Keratinocyte (primary cell): ENCODE measurements at regions not wholly inside any gene's neighbourhood (a gene's known extent, or its start where the extent isn't known, plus 50 kb on each side); places are given as distances from the start of the nearest gene placed in this dataset.

ENCODE experiments used
- DNase-seq: peaks from one replicate; pipeline ENCODE4 v3.0.0-alpha.2; 2011; ENCODE audit warnings: low read depth, missing footprints, low spot score
- FAIRE-seq: peaks from 2 replicates; lab custom pipeline; 2011; peaks lifted over from hg19 to GRCh38; lab: Jason Lieb, UNC
- H2AFZ ChIP-seq: 2 replicates; pipeline ENCODE4 v1.6.0; 2012; ENCODE audit warnings: low read length, control low read depth, inconsistent platforms; ENCODE audit not compliant: control insufficient read depth
- H3K27ac ChIP-seq: 2 replicates; pipeline ENCODE4 v1.5.1; 2011; ENCODE audit warnings: low read length; ENCODE audit not compliant: control insufficient read depth, insufficient read depth
- H3K27me3 ChIP-seq: 3 replicates; pipeline ENCODE4 v1.6.0; 2011; ENCODE audit warnings: low read length; ENCODE audit not compliant: control insufficient read depth, insufficient read depth; ENCODE audit errors: extremely low read depth
- H3K36me3 ChIP-seq, 2 experiments: 2 replicates in 1 of 2; 3 replicates in 1 of 2; pipeline ENCODE4 v1.5.1; 2011; ENCODE audit warnings: low read length in 2 of 2, mild to moderate bottlenecking in 1 of 2; ENCODE audit not compliant: control insufficient read depth in 2 of 2, insufficient read depth in 2 of 2; ENCODE audit errors: extremely low read depth in 1 of 2
- H3K4me1 ChIP-seq: 3 replicates; pipeline ENCODE4 v1.5.1; 2011; ENCODE audit warnings: low read length; ENCODE audit not compliant: control insufficient read depth, insufficient read depth; ENCODE audit errors: extremely low read depth
- H3K4me2 ChIP-seq: 3 replicates; pipeline ENCODE4 v1.6.0; 2011; ENCODE audit warnings: low read depth, low read length; ENCODE audit not compliant: control insufficient read depth, insufficient read depth; ENCODE audit errors: extremely low read depth
- H3K4me3 ChIP-seq, 3 experiments: fragments of 200-600 bp in 1 of 3; sonication (generic) in 1 of 3; 2 replicates in 2 of 3; 3 replicates in 1 of 3; pipeline ENCODE4 v1.5.1; 2011 to 2016; ENCODE audit warnings: low read length in 3 of 3, mild to moderate bottlenecking in 3 of 3, control low read depth in 2 of 3, inconsistent platforms in 1 of 3, low read depth in 1 of 3, mixed read lengths in 1 of 3, mixed run types in 1 of 3, moderate library complexity in 1 of 3; ENCODE audit not compliant: control insufficient read depth in 2 of 3, insufficient read depth in 2 of 3; ENCODE audit errors: extremely low read depth in 1 of 3
- H3K79me2 ChIP-seq: 2 replicates; pipeline ENCODE4 v1.6.0; 2012; ENCODE audit warnings: low read length; ENCODE audit not compliant: control insufficient read depth, insufficient read depth
- H3K9ac ChIP-seq: 3 replicates; pipeline ENCODE4 v1.6.0; 2011; ENCODE audit warnings: low read length; ENCODE audit not compliant: control insufficient read depth, insufficient read depth; ENCODE audit errors: extremely low read depth
- H3K9me1 ChIP-seq: 3 replicates; pipeline ENCODE4 v1.6.0; 2011; ENCODE audit warnings: low read length; ENCODE audit not compliant: control insufficient read depth, insufficient read depth; ENCODE audit errors: extremely low read depth
- H3K9me3 ChIP-seq: 2 replicates; pipeline ENCODE4 v1.5.1; 2012; ENCODE audit warnings: low read depth, low read length; ENCODE audit not compliant: control insufficient read depth
- H4K20me1 ChIP-seq: 3 replicates; pipeline ENCODE4 v1.6.0; 2011; ENCODE audit warnings: low read length; ENCODE audit not compliant: control insufficient read depth, insufficient read depth; ENCODE audit errors: extremely low read depth
- CTCF ChIP-seq, 3 experiments: IDR thresholded peaks in 1 of 3; conservative IDR thresholded peaks in 1 of 3; optimal IDR thresholded peaks in 1 of 3; 2 replicates in 2 of 3; 3 replicates in 1 of 3; pipeline versions ENCODE3 to v1.5.1; 2011; ENCODE audit warnings: low read length in 3 of 3, mild to moderate bottlenecking in 3 of 3, moderate library complexity in 2 of 3, control low read depth in 1 of 3, inconsistent platforms in 1 of 3; ENCODE audit not compliant: insufficient read depth in 2 of 3; ENCODE audit errors: extremely low read depth in 1 of 3
- EZH2 ChIP-seq: IDR thresholded peaks from one replicate; pipeline ENCODE4 v1.6.1; 2012; ENCODE audit warnings: inconsistent platforms, mild to moderate bottlenecking, low read length, moderate library complexity
- dilution Hi-C: fragments of 300-500 bp; cut with MboI; formaldehyde crosslinking; loops from one replicate; pipeline ENCODE4 v1.7.0; 2020; ENCODE audit warnings: low sequenced_read_pairs; ENCODE audit not compliant: extremely low pct_ligation_motif_present

DNA sequence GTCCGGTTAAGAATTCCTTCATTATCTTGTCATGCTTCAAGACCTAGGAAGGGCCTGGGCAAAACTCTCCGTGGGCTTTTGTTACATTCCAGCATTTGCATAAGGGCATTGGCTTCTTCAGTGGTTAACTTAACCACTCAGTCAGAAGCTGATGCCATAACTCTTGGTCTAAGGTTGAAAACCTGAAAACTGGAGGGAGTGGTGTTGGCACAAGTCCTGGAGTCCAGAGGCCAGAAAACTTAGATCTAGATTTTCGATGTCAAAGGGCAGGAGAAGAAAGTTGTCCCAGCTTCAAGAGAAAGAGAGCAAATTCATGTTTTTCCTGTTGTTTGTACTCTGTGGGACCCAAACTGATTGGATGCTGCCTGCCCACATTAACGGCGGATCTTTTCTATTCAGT is 86.6 kb upstream of the GC start:
- Histone ChIP-seq H3K27ac (no peak overlapping the region), H3K4me1 (no peaks in the 10 kb centered on the region), H3K4me2 (no peak overlapping the region), H3K79me2 (no peaks in the 10 kb centered on the region), H3K9ac (no peak overlapping the region), H3K27me3 (no peaks in the 10 kb centered on the region), H3K36me3 (no peaks in the 10 kb centered on the region), H3K4me3 (no peak overlapping the region), H2AFZ (no peak overlapping the region), H3K9me1 (no peaks in the 10 kb centered on the region), H3K9me3 (no peaks in the 10 kb centered on the region), H4K20me1 (no peaks in the 10 kb centered on the region)
- no peak for TF ChIP-seq CTCF (optimal IDR thresholded peaks at IDR 0.05 in 1 of 3, IDR thresholded peaks at IDR 0.05 in 1 of 3, conservative IDR thresholded peaks at IDR 0.05 in 1 of 3; ENCODE audit: extremely low read depth in 1 of 3, insufficient read depth in 2 of 3, low read length in 3 of 3)
- TF ChIP-seq EZH2: no peak
- FAIRE-seq (no peak), DNase-seq (no peak)
- dilution Hi-C loops: no loop called here

DNA sequence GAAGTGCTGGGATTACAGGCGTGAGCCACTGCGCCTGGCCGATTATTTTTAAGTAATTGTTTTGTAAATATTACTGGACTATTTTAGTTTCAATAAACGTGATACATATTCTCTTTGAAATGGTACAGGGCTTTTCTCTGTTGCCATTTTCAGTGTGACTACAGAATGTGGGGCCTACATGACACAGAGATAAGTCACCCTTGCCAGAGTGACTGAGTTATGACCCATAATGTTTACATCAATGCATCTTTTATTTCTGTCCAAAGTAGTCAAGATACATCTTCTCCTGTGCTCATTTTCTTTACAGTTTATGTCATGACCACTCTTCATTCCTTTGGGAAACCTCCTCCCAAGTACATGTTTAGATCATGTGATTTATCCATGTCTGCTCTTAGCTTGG is 88.3 kb upstream of the GC start:
- DNase-seq (no peak), FAIRE-seq (no peak)
- Histone ChIP-seq H3K27me3 (no peaks in the 10 kb centered on the region), H3K4me1 (no peaks in the 10 kb centered on the region), H3K9ac (no peak overlapping the region), H3K36me3 (no peaks in the 10 kb centered on the region), H3K27ac (no peak overlapping the region), H2AFZ (no peak overlapping the region), H3K9me1 (no peaks in the 10 kb centered on the region), H3K4me3 (no peak overlapping the region), H3K79me2 (no peaks in the 10 kb centered on the region), H3K4me2 (no peak overlapping the region), H4K20me1 (no peaks in the 10 kb centered on the region), H3K9me3 (no peaks in the 10 kb centered on the region)
- dilution Hi-C loops: no loop called here
- no peak for TF ChIP-seq EZH2
- no peak for TF ChIP-seq CTCF (optimal IDR thresholded peaks at IDR 0.05 in 1 of 3, IDR thresholded peaks at IDR 0.05 in 1 of 3, conservative IDR thresholded peaks at IDR 0.05 in 1 of 3; ENCODE audit: extremely low read depth in 1 of 3, insufficient read depth in 2 of 3, low read length in 3 of 3)
